ENCODE measurements at regions not wholly inside any gene's neighbourhood (a gene's known extent, or its start where the extent isn't known, plus 50 kb on each side); places are given as distances from the start of the nearest gene placed in this dataset.

- no peaks in the 10 kb centered on the region for H3K36me3 ChIP-seq (ENCODE audit: low read depth)
- DNase-seq: no peak
- TF ChIP-seq CTCF (IDR thresholded peaks at IDR 0.05): no peak
- intact Hi-C loops (cut with DNase I, micrococcal nuclease): loop anchor here in 1 of 2 donors (10.0 kb wide), 1 partner anchor 95 kb away; the partner anchor contains the start of gene GLI2
- H3K4me3 ChIP-seq: no peak overlapping the region
- ATAC-seq: no peak
- H3K9me3 ChIP-seq: no peaks in the 10 kb centered on the region
- H3K4me1 ChIP-seq (ENCODE audit: low read depth): no peaks in the 10 kb centered on the region
Measured at GRCh38 chr2:120829633-120830025, 94.0 kb downstream of the GLI2 start.

DNA sequence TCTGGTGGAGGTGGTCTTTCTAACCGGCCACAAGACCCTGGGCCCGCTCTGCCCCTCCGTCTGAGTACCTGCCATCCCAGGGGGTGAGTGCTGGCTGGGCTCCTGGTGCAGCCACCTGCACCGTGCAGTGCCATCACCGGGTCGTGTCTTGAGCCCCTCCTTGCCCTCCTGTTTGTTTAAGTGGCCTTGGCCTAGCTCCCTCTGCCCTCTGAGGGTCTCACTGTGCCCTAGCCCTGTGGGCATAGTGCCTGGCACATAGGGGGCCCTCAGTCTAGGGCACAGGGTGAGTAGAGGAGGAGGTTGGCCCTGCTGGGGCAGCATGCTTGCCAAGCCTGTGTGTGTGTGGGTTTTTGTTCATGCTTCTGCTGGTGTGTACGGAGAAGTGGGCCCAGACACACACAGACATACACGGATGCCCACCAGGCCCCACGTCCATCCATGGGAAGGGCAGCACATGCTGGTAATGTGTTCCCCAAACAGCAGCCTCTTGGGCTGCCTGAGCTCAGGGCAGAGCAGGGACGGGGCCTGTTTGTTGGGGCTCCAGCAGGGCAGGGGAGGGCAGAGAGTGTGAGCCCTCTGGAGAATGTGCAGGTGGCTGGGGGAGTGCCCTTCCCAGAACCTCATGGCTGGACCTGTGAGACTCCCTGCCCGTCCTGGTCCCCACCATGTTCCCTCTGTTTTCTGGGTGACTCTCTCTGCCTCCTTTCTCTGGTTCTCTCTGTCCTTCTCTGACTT, 94.6 kb downstream of the GLI2 start:
- no peaks in the 10 kb centered on the region for H3K9me3 ChIP-seq
- no peak for DNase-seq
- no peak for ATAC-seq
- H3K4me3 ChIP-seq: no peak overlapping the region
- no peaks in the 10 kb centered on the region for H3K36me3 ChIP-seq (ENCODE audit: low read depth)
- no peak for TF ChIP-seq CTCF (IDR thresholded peaks at IDR 0.05)
- no peaks in the 10 kb centered on the region for H3K4me1 ChIP-seq (ENCODE audit: low read depth)
- intact Hi-C loops (cut with DNase I, micrococcal nuclease): loop anchor here in 1 of 2 donors (10.0 kb wide), 1 partner anchor 95 kb away; the partner anchor contains the start of gene GLI2

DNA sequence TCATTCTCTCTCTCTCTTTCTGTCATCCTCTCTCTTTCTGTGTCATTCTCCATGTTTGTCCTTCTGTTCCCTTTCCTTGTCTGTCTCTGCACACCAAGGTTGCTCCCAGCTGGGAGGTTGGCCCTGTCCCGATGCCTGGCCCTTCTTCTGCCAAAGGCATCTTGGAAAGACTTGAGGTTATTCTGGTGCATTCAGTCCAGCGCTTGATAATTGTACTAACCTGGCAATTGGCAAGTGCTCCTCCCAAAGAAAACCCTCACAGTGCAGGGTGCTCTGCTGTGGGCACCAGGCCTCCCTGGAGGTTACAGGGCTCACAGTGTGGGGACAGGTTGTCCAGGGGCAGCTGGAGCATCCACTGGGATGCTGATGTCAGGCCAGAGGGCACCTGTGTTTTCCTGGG, 95.4 kb downstream of the GLI2 start:
- intact Hi-C loops (cut with DNase I, micrococcal nuclease): loop anchor here in 1 of 2 donors (10.0 kb wide), 1 partner anchor 96 kb away; the partner anchor contains the start of gene GLI2
- DNase-seq (no peak), ATAC-seq (no peak)
- Histone ChIP-seq H3K4me3 (no peak overlapping the region), H3K9me3 (no peaks in the 10 kb centered on the region), H3K36me3 (ENCODE audit: low read depth) (no peaks in the 10 kb centered on the region), H3K4me1 (ENCODE audit: low read depth) (no peaks in the 10 kb centered on the region)
- TF ChIP-seq CTCF (IDR thresholded peaks at IDR 0.05): no peak

- ATAC-seq (no peak), DNase-seq (no peak)
- Histone ChIP-seq H3K4me3 (no peak overlapping the region), H3K4me1 (ENCODE audit: low read depth) (no peaks in the 10 kb centered on the region), H3K9me3 (no peaks in the 10 kb centered on the region), H3K36me3 (ENCODE audit: low read depth) (no peaks in the 10 kb centered on the region)
- intact Hi-C loops (cut with DNase I, micrococcal nuclease): loop anchor here in 1 of 2 donors (10.0 kb wide), 1 partner anchor 97 kb away; the partner anchor contains the start of gene GLI2
- TF ChIP-seq CTCF (IDR thresholded peaks at IDR 0.05): no peak
Measured at GRCh38 chr2:120831891-120832290, 96.2 kb downstream of the GLI2 start.

DNA sequence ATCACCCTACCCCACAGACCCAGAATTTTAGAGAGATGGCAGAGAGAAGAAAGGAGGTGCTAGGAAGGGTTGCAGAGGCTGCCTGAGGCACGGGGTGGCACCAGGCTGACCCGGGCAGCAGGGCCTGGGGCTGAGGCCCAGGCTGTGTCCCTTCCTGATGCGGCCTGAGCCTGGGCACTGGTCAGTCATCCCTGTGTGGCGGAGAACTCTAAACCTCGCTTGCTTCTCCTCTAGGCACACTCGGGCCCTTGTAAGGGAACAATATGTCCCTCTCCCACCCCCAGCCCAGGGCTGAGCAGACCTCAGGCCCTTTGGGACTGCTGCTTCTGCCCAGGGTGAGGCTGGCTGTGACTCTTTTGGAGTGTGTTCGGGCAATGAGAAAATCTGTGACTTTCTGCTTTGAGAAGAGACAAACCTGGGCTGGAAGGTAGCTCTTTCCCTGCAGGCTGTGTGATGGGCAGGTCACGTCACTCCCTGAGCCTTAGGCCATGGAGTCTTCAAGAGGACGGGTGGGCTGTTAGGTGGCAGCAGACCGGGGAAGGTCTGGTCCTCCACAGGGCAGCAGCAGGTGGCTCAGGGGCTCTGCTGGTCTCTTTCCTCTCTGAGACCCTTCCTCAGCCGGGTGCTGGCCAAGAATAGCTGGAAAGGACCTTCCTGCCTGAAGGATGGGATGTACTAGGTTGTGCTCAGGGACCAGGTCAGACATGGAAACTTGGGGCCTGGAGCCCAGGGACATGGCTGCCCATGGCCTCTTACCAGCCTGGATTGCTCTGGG, 96.8 kb downstream of the GLI2 start:
- Histone ChIP-seq H3K36me3 (ENCODE audit: low read depth) (no peaks in the 10 kb centered on the region), H3K9me3 (no peaks in the 10 kb centered on the region), H3K4me1 (ENCODE audit: low read depth) (no peaks in the 10 kb centered on the region), H3K4me3 (no peak overlapping the region)
- TF ChIP-seq CTCF (IDR thresholded peaks at IDR 0.05): no peak
- ATAC-seq: no peak
- intact Hi-C loops (cut with DNase I, micrococcal nuclease): loop anchor here in 1 of 2 donors (10.0 kb wide), 1 partner anchor 98 kb away; the partner anchor contains the start of gene GLI2
- no peak for DNase-seq
